SK-N-SH treated with all-trans-retinoic acid at 6 μM for 48 hours (cell line): ENCODE measurements at regions not wholly inside any gene's neighbourhood (a gene's known extent, or its start where the extent isn't known, plus 50 kb on each side); places are given as distances from the start of the nearest gene placed in this dataset.
"Not testable (repeated sequence)": the region's sequence is repeated elsewhere in the genome, so short reads cannot be mapped to it uniquely, and the experiment has no call there.

Experiments
- ATAC-seq: fragments of 200-7000 bp; cut with Tn5 transposase; 3 replicates; pipeline ENCODE4 v1.9.1; 2020; ENCODE audit warnings: mild to moderate bottlenecking, moderate library complexity

- peak; percentile 24; the same call in 1 of the 3 replicates for ATAC-seq
These were observed 196.0 kb downstream of the ATP6V0E2 start for GRCh38 chr7:150069555-150070313.

- not testable (repeated sequence) for ATAC-seq
These were observed 203.8 kb downstream of the ATP6V0E2 start for GRCh38 chr7:150077543-150077942.

- not testable (repeated sequence) for ATAC-seq
These were observed 208.1 kb downstream of the ATP6V0E2 start for GRCh38 chr7:150081865-150082264.

- ATAC-seq: not testable (repeated sequence)
These were observed 211.0 kb downstream of the ATP6V0E2 start for GRCh38 chr7:150084724-150085123.

- not testable (repeated sequence) for ATAC-seq
These were observed 213.7 kb downstream of the ATP6V0E2 start for GRCh38 chr7:150087478-150087877.

GRCh38 chr7:150089139-150089538 lies 215.4 kb downstream of the ATP6V0E2 start:
- not testable (repeated sequence) for ATAC-seq

GRCh38 chr7:150090776-150091175 lies 217.0 kb downstream of the ATP6V0E2 start:
- not testable (repeated sequence) for ATAC-seq

- not testable (repeated sequence) for ATAC-seq
These were observed 220.1 kb downstream of the ATP6V0E2 start for GRCh38 chr7:150093897-150094296.

- ATAC-seq: not testable (repeated sequence)
These were observed 222.6 kb downstream of the ATP6V0E2 start for GRCh38 chr7:150096213-150096994.

GRCh38 chr7:150098592-150098991 lies 224.6 kb upstream of the LRRC61 start:
- not testable (repeated sequence) for ATAC-seq

GRCh38 chr7:150101282-150101681 lies 221.9 kb upstream of the LRRC61 start:
- ATAC-seq: not testable (repeated sequence)

- ATAC-seq: not testable (repeated sequence)
These were observed 215.9 kb upstream of the LRRC61 start for GRCh38 chr7:150107283-150107682.

GRCh38 chr7:150110375-150110820 lies 212.8 kb upstream of the LRRC61 start:
- peak; percentile 71 for ATAC-seq

GRCh38 chr7:150110882-150111281 lies 212.3 kb upstream of the LRRC61 start:
- not testable (repeated sequence) for ATAC-seq

- ATAC-seq: not testable (repeated sequence)
These were observed 211.6 kb upstream of the LRRC61 start for GRCh38 chr7:150111373-150112139.

- not testable (repeated sequence) for ATAC-seq
These were observed 209.9 kb upstream of the LRRC61 start for GRCh38 chr7:150113301-150113700.

- ATAC-seq: not testable (repeated sequence)
These were observed 208.6 kb upstream of the LRRC61 start for GRCh38 chr7:150114591-150114990.

- not testable (repeated sequence) for ATAC-seq
These were observed 203.2 kb upstream of the LRRC61 start for GRCh38 chr7:150119966-150120365.

- not testable (repeated sequence) for ATAC-seq
These were observed 197.3 kb upstream of the LRRC61 start for GRCh38 chr7:150125831-150126230.

- ATAC-seq: not testable (repeated sequence)
These were observed 188.7 kb upstream of the LRRC61 start for GRCh38 chr7:150134451-150134850.

- not testable (repeated sequence) for ATAC-seq
These were observed 187.4 kb upstream of the LRRC61 start for GRCh38 chr7:150135620-150136190.

GRCh38 chr7:150139840-150140239 lies 183.3 kb upstream of the LRRC61 start:
- ATAC-seq: not testable (repeated sequence)
